Body of pancreas (tissue), 4 donors: ENCODE measurements at regions not wholly inside any gene's neighbourhood (a gene's known extent, or its start where the extent isn't known, plus 50 kb on each side); places are given as distances from the start of the nearest gene placed in this dataset.
"Not testable (repeated sequence)": the region's sequence is repeated elsewhere in the genome, so short reads cannot be mapped to it uniquely, and the experiment has no call there.

ENCODE experiments used
- ATAC-seq: fragments of 150-250 bp; one replicate; pipeline ENCODE4 v1.9.1; 2016
- DNase-seq, 4 donors: peaks; one replicate each; pipeline ENCODE4 v3.0.0-alpha.2; 2019
- H3K27ac ChIP-seq, 4 donors: fragments of 200-600 bp; sonication (generic); 1 replicate in 3 of 4; 2 replicates in 1 of 4; pipeline versions ENCODE4 v1.5.1 to v1.6.1; 2016 to 2019; ENCODE audit warnings: mild to moderate bottlenecking in 1 of 4, mixed read lengths in 1 of 4, moderate library complexity in 1 of 4
- H3K27me3 ChIP-seq, 2 donors: fragments of 200-600 bp; sonication (generic); one replicate each; pipeline ENCODE4 v1.6.0; 2016; ENCODE audit warnings: mild to moderate bottlenecking in 1 of 2
- H3K36me3 ChIP-seq, 2 donors: fragments of 200-600 bp; sonication (generic); replicated peaks in 1 of 2; 2 replicates each; pipeline ENCODE4 v1.5.1; 2016; ENCODE audit warnings: low read depth in 2 of 2; ENCODE audit not compliant: insufficient read depth in 1 of 2
- H3K4me1 ChIP-seq: fragments of 200-600 bp; sonication (generic); one replicate; pipeline ENCODE4 v1.6.0; 2016
- H3K4me3 ChIP-seq, 2 donors: fragments of 200-600 bp; sonication (generic); 1 replicate in 1 of 2; 2 replicates in 1 of 2; pipeline ENCODE4 v1.5.1; 2016 to 2019
- H3K9me3 ChIP-seq, 3 donors: fragments of 200-600 bp; sonication (generic); 1 replicate in 2 of 3; 2 replicates in 1 of 3; pipeline ENCODE4 v1.5.1; 2016
- CTCF ChIP-seq, 7 experiments: fragments of 450-650 bp in 4 of 7; fragments of 200-600 bp in 3 of 7; sonication (generic) in 3 of 7; IDR thresholded peaks; one replicate each; pipeline ENCODE4 v1.5.1; 2016 to 2019; ENCODE audit warnings: antibody characterized with exemption in 7 of 7
- POLR2A ChIP-seq, 3 donors: fragments of 450-650 bp; IDR thresholded peaks; one replicate each; pipeline ENCODE4 v1.6.1; 2016; ENCODE audit warnings: antibody characterized with exemption in 3 of 3, mild to moderate bottlenecking in 2 of 3
- WGBS, 2 donors: methylation state at CpG; one replicate each; pipeline ENCODE4 v1.1.5; 2017; 5-methylcytosine and 5-hydroxymethylcytosine counted together
- intact Hi-C: fragments of 100-400 bp; cut with DNase I; formaldehyde crosslinking; loops from one replicate; pipeline ENCODE4 v1.15.1; 2023

GRCh38 chrX:96502507-96502906 is 182.1 kb upstream of the DIAPH2 start:
- no peak for TF ChIP-seq CTCF (IDR thresholded peaks at IDR 0.05)
- TF ChIP-seq POLR2A (IDR thresholded peaks at IDR 0.05), result no peak
- Histone ChIP-seq H3K27me3 (no peaks in the 10 kb centered on the region), H3K27ac (no peak overlapping the region), H3K9me3 (no peaks in the 10 kb centered on the region), H3K36me3 (no peaks in the 10 kb centered on the region), H3K4me3 (no peak overlapping the region), H3K4me1 (no peaks in the 10 kb centered on the region)
- ATAC-seq (no peak), DNase-seq (no peak)
- intact Hi-C loops, result no loop called here
- 55 to 56% methylated on average over 2 of the region's 2 CpGs for WGBS, 2 donors

GRCh38 chrX:96529386-96529785 is 155.3 kb upstream of the DIAPH2 start:
- H3K4me3 ChIP-seq, H3K27me3 ChIP-seq, H3K36me3 ChIP-seq, H3K4me1 ChIP-seq, H3K27ac ChIP-seq, H3K9me3 ChIP-seq, DNase-seq, ATAC-seq, intact Hi-C loops: not testable (repeated sequence)
- 89% methylated on average over 2 of the region's 2 CpGs for WGBS, 2 donors

- ATAC-seq, result peak; percentile 68
- Histone ChIP-seq H3K4me3 (no peak overlapping the region), H3K27ac (peak overlapping the region in 3 of 4 donors; percentile 12 to 54 (median 40)), H3K36me3 (no peaks in the 10 kb centered on the region), H3K4me1 (no peaks in the 10 kb centered on the region), H3K27me3 (no peaks in the 10 kb centered on the region), H3K9me3 (no peaks in the 10 kb centered on the region)
- intact Hi-C loops, result no loop called here
- TF ChIP-seq POLR2A (IDR thresholded peaks at IDR 0.05) (no peak), CTCF (IDR thresholded peaks at IDR 0.05) (no peak)
- DNase-seq, result peak; percentile 39 to 70 (median 57)
- WGBS, 2 donors, result 46 to 74% methylated on average over 9 to 12 of the region's 12 CpGs
Observed at GRCh38 chrX:96538104-96538725, 146.4 kb upstream of the DIAPH2 start.

- DNase-seq (no peak), ATAC-seq (no peak)
- H3K4me3 ChIP-seq, result no peak overlapping the region
- H3K4me1 ChIP-seq, result no peaks in the 10 kb centered on the region
- no peak for TF ChIP-seq CTCF (IDR thresholded peaks at IDR 0.05)
- no peak for TF ChIP-seq POLR2A (IDR thresholded peaks at IDR 0.05)
- intact Hi-C loops, result no loop called here
- H3K9me3 ChIP-seq, result no peaks in the 10 kb centered on the region
- no peaks in the 10 kb centered on the region for H3K36me3 ChIP-seq
- WGBS, 2 donors, result 55 to 57% methylated on average over 2 of the region's 2 CpGs
- no peaks in the 10 kb centered on the region for H3K27me3 ChIP-seq
- no peak overlapping the region for H3K27ac ChIP-seq
Observed at GRCh38 chrX:96540111-96540631, 144.5 kb upstream of the DIAPH2 start.

GRCh38 chrX:96546281-96546680 is 138.4 kb upstream of the DIAPH2 start:
- H3K27ac ChIP-seq, H3K36me3 ChIP-seq, H3K4me3 ChIP-seq, DNase-seq, intact Hi-C loops, H3K9me3 ChIP-seq, H3K27me3 ChIP-seq, ATAC-seq, H3K4me1 ChIP-seq: not testable (repeated sequence)
- 80 to 88% methylated on average over 4 to 7 of the region's 7 CpGs for WGBS, 2 donors

- Histone ChIP-seq H3K36me3 (no peaks in the 10 kb centered on the region), H3K4me1 (no peaks in the 10 kb centered on the region), H3K27me3 (no peaks in the 10 kb centered on the region), H3K9me3 (no peaks in the 10 kb centered on the region), H3K27ac (no peak overlapping the region), H3K4me3 (no peak overlapping the region)
- DNase-seq (no peak), ATAC-seq (no peak)
- intact Hi-C loops, result no loop called here
- TF ChIP-seq CTCF (IDR thresholded peaks at IDR 0.05), result no peak
- WGBS, 2 donors, result 38 to 46% methylated on average over 6 of the region's 6 CpGs
Observed at GRCh38 chrX:96551322-96551872, 133.2 kb upstream of the DIAPH2 start.
